ENCODE measurements at regions not wholly inside any gene's neighbourhood (a gene's known extent, or its start where the extent isn't known, plus 50 kb on each side); places are given as distances from the start of the nearest gene placed in this dataset.
A peak's percentile ranks its signal among the peaks of the same experiment; 100 is the strongest.

DNA sequence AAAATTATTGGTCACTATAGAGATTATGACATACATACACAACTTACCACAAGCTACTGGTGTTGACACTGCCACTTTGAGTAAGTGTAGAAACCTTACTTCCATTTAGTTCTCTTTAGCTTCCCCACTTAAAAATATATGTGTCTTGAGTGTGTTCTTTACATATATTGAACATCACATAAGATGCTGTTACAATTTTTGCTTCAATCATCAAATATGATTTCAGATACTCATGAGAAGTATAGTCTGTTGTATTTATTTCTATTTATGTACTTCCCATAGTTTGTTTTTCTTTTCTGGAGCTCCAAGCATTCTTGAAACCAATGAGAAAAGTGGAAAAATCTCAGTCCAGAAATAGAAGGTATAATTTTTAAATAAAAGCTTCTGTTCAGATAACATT is 102.7 kb upstream of the SDK1 start:
- BruUV-seq (replicated peaks) = no TSS peak
- no peaks in the 10 kb centered on the region for H3K36me3 ChIP-seq (ENCODE audit: low read depth, low read length)
- H3F3A ChIP-seq (ENCODE audit: low read length, unreplicated experiment) = no peaks in the 10 kb centered on the region
- H3K27me3 ChIP-seq (ENCODE audit: low read length) = no peaks in the 10 kb centered on the region
- intact Hi-C loops (cut with micrococcal nuclease) = no loop called here
- H3K79me2 ChIP-seq (ENCODE audit: low read length) = no peaks in the 10 kb centered on the region
- no peaks in the 10 kb centered on the region for H3K9me3 ChIP-seq (ENCODE audit: low read length)
- DNase-seq (no peak), ATAC-seq (no peak)
- H4K20me1 ChIP-seq (ENCODE audit: low read length) = no peaks in the 10 kb centered on the region
- ChIA-PET POLR2A (ENCODE audit: unreplicated experiment) (no interaction called here), CTCF (interaction anchor here (0.6 kb wide), 1 partner anchor 102 kb away, joined by 12 read pairs; no protein-coding TSS in a partner anchor)
- H2AFZ ChIP-seq (ENCODE audit: low read length) = no peak overlapping the region
- H3K4me1 ChIP-seq (ENCODE audit: insufficient read depth, low read length) = peaks cover 7% of the 10 kb centered on the region; the same call in 1 of the 2 replicates
- no peak overlapping the region for H3K27ac ChIP-seq (ENCODE audit: low read length)
- TF ChIP-seq EZH2 (IDR thresholded peaks at IDR 0.05; ENCODE audit: low read length, unreplicated experiment) (no peak), EZH2phosphoT487 (IDR thresholded peaks at IDR 0.05; ENCODE audit: borderline replicate concordance, low read length) (no peak)
- TF ChIP-seq, protein P1, sequence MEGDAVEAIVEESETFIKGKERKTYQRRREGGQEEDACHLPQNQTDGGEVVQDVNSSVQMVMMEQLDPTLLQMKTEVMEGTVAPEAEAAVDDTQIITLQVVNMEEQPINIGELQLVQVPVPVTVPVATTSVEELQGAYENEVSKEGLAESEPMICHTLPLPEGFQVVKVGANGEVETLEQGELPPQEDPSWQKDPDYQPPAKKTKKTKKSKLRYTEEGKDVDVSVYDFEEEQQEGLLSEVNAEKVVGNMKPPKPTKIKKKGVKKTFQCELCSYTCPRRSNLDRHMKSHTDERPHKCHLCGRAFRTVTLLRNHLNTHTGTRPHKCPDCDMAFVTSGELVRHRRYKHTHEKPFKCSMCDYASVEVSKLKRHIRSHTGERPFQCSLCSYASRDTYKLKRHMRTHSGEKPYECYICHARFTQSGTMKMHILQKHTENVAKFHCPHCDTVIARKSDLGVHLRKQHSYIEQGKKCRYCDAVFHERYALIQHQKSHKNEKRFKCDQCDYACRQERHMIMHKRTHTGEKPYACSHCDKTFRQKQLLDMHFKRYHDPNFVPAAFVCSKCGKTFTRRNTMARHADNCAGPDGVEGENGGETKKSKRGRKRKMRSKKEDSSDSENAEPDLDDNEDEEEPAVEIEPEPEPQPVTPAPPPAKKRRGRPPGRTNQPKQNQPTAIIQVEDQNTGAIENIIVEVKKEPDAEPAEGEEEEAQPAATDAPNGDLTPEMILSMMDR (conservative IDR thresholded peaks at IDR 0.05; ENCODE audit: low read depth, low read length) = no peak
- H3K4me2 ChIP-seq (ENCODE audit: low read length) = no peak overlapping the region
- no peak overlapping the region for H3K4me3 ChIP-seq (ENCODE audit: low read length)
- H3K9me2 ChIP-seq (replicated peaks; ENCODE audit: low read length) = no peaks in the 10 kb centered on the region
- no peak overlapping the region for H3K9ac ChIP-seq (ENCODE audit: low read length)

DNA sequence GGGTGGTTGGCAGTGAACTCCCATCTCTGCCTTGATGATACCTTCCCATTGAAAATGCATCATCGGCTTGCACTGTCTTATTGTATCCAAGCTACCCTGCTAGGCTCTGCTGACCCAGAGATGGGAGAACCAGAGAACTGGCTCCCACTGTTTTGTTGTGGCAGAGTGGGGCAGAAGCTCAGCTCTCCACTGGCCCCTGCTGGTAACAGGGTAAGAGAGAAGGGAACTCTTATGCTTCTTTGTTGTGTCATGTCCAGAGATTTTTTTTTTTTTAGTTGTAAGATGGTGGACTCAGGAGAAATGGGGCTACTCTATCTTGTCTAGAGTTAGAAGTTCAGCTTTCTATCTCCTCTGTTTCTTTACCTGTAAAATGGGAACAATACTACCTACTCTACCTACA is 100.5 kb upstream of the SDK1 start:
- intact Hi-C loops (cut with micrococcal nuclease) = loop anchor here (1.0 kb wide), 1 partner anchor 313 kb away; no protein-coding TSS in a partner anchor
- no peaks in the 10 kb centered on the region for H3K27me3 ChIP-seq (ENCODE audit: low read length)
- no peaks in the 10 kb centered on the region for H3K36me3 ChIP-seq (ENCODE audit: low read depth, low read length)
- H3K27ac ChIP-seq (ENCODE audit: low read length) = no peak overlapping the region
- no peak overlapping the region for H3K4me3 ChIP-seq (ENCODE audit: low read length)
- H4K20me1 ChIP-seq (ENCODE audit: low read length) = no peaks in the 10 kb centered on the region
- H3K9me2 ChIP-seq (replicated peaks; ENCODE audit: low read length) = no peaks in the 10 kb centered on the region
- DNase-seq (peak; percentile 39), ATAC-seq (peak; percentile 61; the same call in 1 of the 2 replicates)
- no peaks in the 10 kb centered on the region for H3K9me3 ChIP-seq (ENCODE audit: low read length)
- ChIA-PET CTCF (no interaction called here), POLR2A (ENCODE audit: unreplicated experiment) (no interaction called here)
- BruUV-seq (replicated peaks) = no TSS peak
- no peaks in the 10 kb centered on the region for H3F3A ChIP-seq (ENCODE audit: low read length, unreplicated experiment)
- no peaks in the 10 kb centered on the region for H3K4me1 ChIP-seq (ENCODE audit: insufficient read depth, low read length)
- no peak for TF ChIP-seq EZH2phosphoT487 (IDR thresholded peaks at IDR 0.05; ENCODE audit: borderline replicate concordance, low read length)
- TF ChIP-seq, protein P1 (conservative IDR thresholded peaks at IDR 0.05; ENCODE audit: low read depth, low read length) = peak; percentile 61
- H3K79me2 ChIP-seq (ENCODE audit: low read length) = no peaks in the 10 kb centered on the region
- no peak overlapping the region for H3K9ac ChIP-seq (ENCODE audit: low read length)
- H2AFZ ChIP-seq (ENCODE audit: low read length) = no peak overlapping the region
- H3K4me2 ChIP-seq (ENCODE audit: low read length) = no peak overlapping the region

DNA sequence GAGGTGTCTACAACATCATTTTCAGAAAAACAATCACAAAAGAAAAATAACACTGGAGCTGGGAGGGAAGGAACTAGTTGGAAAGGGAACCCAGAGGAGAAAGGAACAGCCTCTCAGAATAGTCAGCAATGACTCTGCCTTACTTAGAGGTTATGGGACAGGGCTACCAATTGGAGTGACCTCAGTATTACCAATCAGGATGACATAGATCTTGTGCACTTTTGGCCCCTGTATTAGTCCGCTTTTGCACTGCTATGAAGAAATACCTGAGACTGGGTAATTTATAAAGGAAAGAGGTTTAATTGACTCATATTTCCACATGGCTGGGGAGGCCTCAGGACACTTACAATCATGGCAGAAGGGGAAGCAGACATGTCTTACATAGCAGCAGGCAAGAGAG is 99.7 kb upstream of the SDK1 start:
- intact Hi-C loops (cut with micrococcal nuclease) = no loop called here
- no peaks in the 10 kb centered on the region for H3K4me1 ChIP-seq (ENCODE audit: insufficient read depth, low read length)
- ATAC-seq = no peak

More for the DNA sequence above, 99.7 kb upstream of the SDK1 start:
- Histone ChIP-seq H2AFZ (ENCODE audit: low read length) (no peak overlapping the region), H3K4me2 (ENCODE audit: low read length) (no peak overlapping the region), H4K20me1 (ENCODE audit: low read length) (no peaks in the 10 kb centered on the region), H3K27me3 (ENCODE audit: low read length) (no peaks in the 10 kb centered on the region), H3K4me3 (ENCODE audit: low read length) (no peak overlapping the region), H3K9me3 (ENCODE audit: low read length) (no peaks in the 10 kb centered on the region), H3K9ac (ENCODE audit: low read length) (no peak overlapping the region), H3K27ac (ENCODE audit: low read length) (no peak overlapping the region), H3K36me3 (ENCODE audit: low read depth, low read length) (no peaks in the 10 kb centered on the region), H3F3A (ENCODE audit: low read length, unreplicated experiment) (no peaks in the 10 kb centered on the region), H3K9me2 (replicated peaks; ENCODE audit: low read length) (no peaks in the 10 kb centered on the region), H3K79me2 (ENCODE audit: low read length) (no peaks in the 10 kb centered on the region)
- CTCF ChIA-PET = no interaction called here
- no peak for DNase-seq
- POLR2A ChIA-PET (ENCODE audit: unreplicated experiment) = no interaction called here
- BruUV-seq (replicated peaks) = no TSS peak
- no peak for TF ChIP-seq EZH2 (IDR thresholded peaks at IDR 0.05; ENCODE audit: low read length, unreplicated experiment)
- TF ChIP-seq, protein P1 (conservative IDR thresholded peaks at IDR 0.05; ENCODE audit: low read depth, low read length) = no peak
- no peak for TF ChIP-seq EZH2phosphoT487 (IDR thresholded peaks at IDR 0.05; ENCODE audit: borderline replicate concordance, low read length)

Measured in PC-3 (cell line).